Gastrocnemius medialis (tissue), 4 donors: ENCODE measurements at regions not wholly inside any gene's neighbourhood (a gene's known extent, or its start where the extent isn't known, plus 50 kb on each side); places are given as distances from the start of the nearest gene placed in this dataset.

ENCODE experiments used
- ATAC-seq, 2 donors: fragments of 150-250 bp; one replicate each; pipeline ENCODE4 v1.9.1; 2016
- DNase-seq, 2 donors: peaks; one replicate each; pipeline ENCODE4 v3.0.0-alpha.2; 2019
- H3K27ac ChIP-seq, 4 donors: fragments of 200-600 bp; sonication (generic); 1 replicate in 1 of 4; 2 replicates in 3 of 4; pipeline ENCODE4 v1.5.1; 2016 to 2018; ENCODE audit warnings: mild to moderate bottlenecking in 2 of 4, moderate library complexity in 1 of 4
- H3K27me3 ChIP-seq, 3 donors: fragments of 200-600 bp; sonication (generic) in 2 of 3; 1 replicate in 1 of 3; 2 replicates in 2 of 3; pipeline versions ENCODE4 v1.5.1 to v1.6.0; 2016 to 2019; ENCODE audit warnings: mild to moderate bottlenecking in 1 of 3, moderate library complexity in 1 of 3
- H3K36me3 ChIP-seq, 2 donors: fragments of 200-600 bp; sonication (generic) in 1 of 2; one replicate each; pipeline ENCODE4 v1.5.1; 2017 to 2018
- H3K4me1 ChIP-seq, 2 donors: fragments of 200-600 bp; sonication (generic) in 1 of 2; one replicate each; pipeline ENCODE4 v1.5.1; 2016 to 2017; ENCODE audit warnings: mild to moderate bottlenecking in 2 of 2
- H3K4me3 ChIP-seq, 4 donors: fragments of 200-600 bp; sonication (generic) in 3 of 4; 1 replicate in 1 of 4; 2 replicates in 3 of 4; pipeline ENCODE4 v1.5.1; 2016 to 2019; ENCODE audit warnings: mild to moderate bottlenecking in 2 of 4
- H3K9me3 ChIP-seq, 3 donors: fragments of 200-600 bp; sonication (generic) in 2 of 3; 1 replicate in 1 of 3; 2 replicates in 2 of 3; pipeline ENCODE4 v1.5.1; 2016 to 2019
- CTCF ChIP-seq, 5 experiments: fragments of 450-650 bp in 3 of 5; fragments of 200-600 bp in 2 of 5; sonication (generic) in 2 of 5; IDR thresholded peaks in 4 of 5; conservative IDR thresholded peaks in 1 of 5; 1 replicate in 4 of 5; 2 replicates in 1 of 5; pipeline ENCODE4 v1.5.1; 2016 to 2019; ENCODE audit warnings: antibody characterized with exemption in 5 of 5, mild to moderate bottlenecking in 3 of 5, moderate library complexity in 3 of 5
- POLR2A ChIP-seq, 2 donors: fragments of 450-650 bp; IDR thresholded peaks; one replicate each; pipeline ENCODE4 v1.6.1; 2017; ENCODE audit warnings: antibody characterized with exemption in 2 of 2, mild to moderate bottlenecking in 2 of 2, moderate library complexity in 2 of 2
- in situ Hi-C, 4 donors: fragments of 200-750 bp; cut with MboI; loops; one replicate each; pipeline versions ENCODE4 v1.15.0 to v1.8.0; 2017; ENCODE audit warnings: low sequenced_read_pairs in 4 of 4
- intact Hi-C: fragments of 100-400 bp; cut with DNase I; formaldehyde crosslinking; loops from one replicate; pipeline ENCODE4 v1.15.1; 2023; ENCODE audit warnings: low total_unique reads

DNA sequence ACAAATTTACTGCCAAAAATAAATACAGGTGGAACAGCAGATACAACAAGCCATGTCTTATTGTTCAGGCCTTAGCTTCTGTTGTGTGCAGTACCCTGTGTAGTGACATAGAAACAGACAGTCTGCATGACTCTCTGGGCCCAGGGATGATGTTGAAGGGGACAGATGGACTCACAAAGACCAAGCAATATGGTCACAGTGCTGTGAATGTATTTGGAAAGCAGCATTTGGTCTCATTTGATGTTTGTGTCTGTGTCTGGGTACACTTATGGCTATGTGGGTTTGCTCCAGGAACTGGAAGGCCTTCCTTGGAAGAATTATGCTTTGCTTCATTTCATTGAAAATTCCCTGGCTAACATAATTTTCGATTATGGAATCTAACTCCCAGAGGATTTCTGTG lies 158.5 kb downstream of the CDC42EP3 start:
- no peak overlapping the region for H3K27ac ChIP-seq
- TF ChIP-seq CTCF (IDR thresholded peaks at IDR 0.05 in 4 of 5, conservative IDR thresholded peaks at IDR 0.05 in 1 of 5) (no peak), POLR2A (IDR thresholded peaks at IDR 0.05) (no peak)
- in situ Hi-C loops = no loop called here
- no peak for DNase-seq
- peaks cover under 1 to 7% of the 10 kb centered on the region in 2 donors for H3K4me1 ChIP-seq
- H3K36me3 ChIP-seq = no peaks in the 10 kb centered on the region
- intact Hi-C loops = no loop called here
- H3K4me3 ChIP-seq = no peak overlapping the region
- no peaks in the 10 kb centered on the region for H3K27me3 ChIP-seq
- no peaks in the 10 kb centered on the region for H3K9me3 ChIP-seq
- ATAC-seq = no peak

- intact Hi-C loops (loop anchor here (2.0 to 5.0 kb wide), 2 partner anchors 15 to 133 kb away; no protein-coding TSS in a partner anchor), in situ Hi-C loops (no loop called here)
- DNase-seq (peak; percentile 28 to 60), ATAC-seq (peak; percentile 96 to 98)
- Histone ChIP-seq H3K36me3 (no peaks in the 10 kb centered on the region), H3K4me1 (peaks cover 14 to 16% of the 10 kb centered on the region in 2 donors), H3K27me3 (no peaks in the 10 kb centered on the region), H3K9me3 (no peaks in the 10 kb centered on the region), H3K4me3 (no peak overlapping the region), H3K27ac (peak overlapping the region; percentile 3 to 65 (median 31))
- TF ChIP-seq CTCF (IDR thresholded peaks at IDR 0.05 in 4 of 5, conservative IDR thresholded peaks at IDR 0.05 in 1 of 5) (no peak), POLR2A (IDR thresholded peaks at IDR 0.05) (no peak)
These were observed 147.6 kb downstream of the CDC42EP3 start for GRCh38 chr2:37523814-37524362.

GRCh38 chr2:37526323-37526722 lies 145.1 kb downstream of the CDC42EP3 start:
- ATAC-seq = no peak
- TF ChIP-seq CTCF (IDR thresholded peaks at IDR 0.05 in 4 of 5, conservative IDR thresholded peaks at IDR 0.05 in 1 of 5) = no peak
- TF ChIP-seq POLR2A (IDR thresholded peaks at IDR 0.05) = no peak
- in situ Hi-C loops = loop anchor here in 1 of 4 donors (25.0 kb wide), 1 partner anchor 311 kb away; no protein-coding TSS in a partner anchor
- Histone ChIP-seq H3K4me1 (peaks cover 14 to 16% of the 10 kb centered on the region in 2 donors), H3K27me3 (no peaks in the 10 kb centered on the region), H3K36me3 (no peaks in the 10 kb centered on the region), H3K27ac (no peak overlapping the region), H3K4me3 (no peak overlapping the region), H3K9me3 (no peaks in the 10 kb centered on the region)
- intact Hi-C loops = no loop called here
- DNase-seq = no peak

DNA sequence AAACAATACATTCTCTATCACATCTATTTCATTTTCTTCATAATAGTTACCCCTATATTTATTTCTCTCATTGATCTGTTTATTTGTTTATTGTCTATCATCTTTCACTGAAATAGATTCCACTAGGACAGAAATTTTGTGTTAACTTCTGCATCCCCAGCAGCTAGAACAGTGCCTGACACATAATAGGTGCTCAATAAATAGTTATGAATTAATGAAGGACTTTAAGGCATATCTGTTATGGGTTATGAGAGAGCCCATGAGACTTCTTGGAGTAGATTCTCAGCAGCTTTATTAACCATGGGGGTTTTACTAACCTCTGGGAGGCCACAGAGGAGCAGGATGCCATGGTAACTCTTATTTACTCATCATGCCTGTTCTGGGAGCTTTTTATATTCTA lies 144.6 kb downstream of the CDC42EP3 start:
- H3K4me1 ChIP-seq = peaks cover 14 to 16% of the 10 kb centered on the region in 2 donors
- H3K9me3 ChIP-seq = no peaks in the 10 kb centered on the region
- H3K27ac ChIP-seq = no peak overlapping the region
- no peaks in the 10 kb centered on the region for H3K36me3 ChIP-seq
- intact Hi-C loops = no loop called here
- in situ Hi-C loops = loop anchor here in 1 of 4 donors (25.0 kb wide), 1 partner anchor 310 kb away; no protein-coding TSS in a partner anchor
- no peak for ATAC-seq
- no peak overlapping the region for H3K4me3 ChIP-seq
- no peaks in the 10 kb centered on the region for H3K27me3 ChIP-seq
- TF ChIP-seq CTCF (IDR thresholded peaks at IDR 0.05 in 4 of 5, conservative IDR thresholded peaks at IDR 0.05 in 1 of 5) = no peak
- no peak for TF ChIP-seq POLR2A (IDR thresholded peaks at IDR 0.05)
- no peak for DNase-seq
